ENCODE measurements at regions not wholly inside any gene's neighbourhood (a gene's known extent, or its start where the extent isn't known, plus 50 kb on each side); places are given as distances from the start of the nearest gene placed in this dataset.

DNA sequence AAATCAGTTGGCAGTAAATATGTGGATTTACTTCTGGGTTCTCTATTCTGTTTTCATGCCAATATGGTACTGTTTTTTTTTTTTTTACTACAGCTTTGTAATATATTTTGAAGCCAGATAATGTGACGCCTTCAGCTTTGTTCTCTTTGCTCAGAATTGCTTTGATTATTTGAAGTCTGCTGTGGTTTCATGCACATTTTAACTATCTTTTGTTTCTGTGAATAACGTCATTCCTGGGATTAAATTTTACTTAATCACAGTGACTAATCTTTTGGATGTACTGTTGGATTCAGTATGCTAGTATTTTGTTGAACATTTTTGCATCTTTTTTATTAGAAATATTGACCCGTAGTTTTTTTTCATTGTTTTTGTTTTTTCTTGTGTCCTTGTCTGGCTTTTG is 576.5 kb downstream of the ZNF385D start:
- TF ChIP-seq, protein P1, sequence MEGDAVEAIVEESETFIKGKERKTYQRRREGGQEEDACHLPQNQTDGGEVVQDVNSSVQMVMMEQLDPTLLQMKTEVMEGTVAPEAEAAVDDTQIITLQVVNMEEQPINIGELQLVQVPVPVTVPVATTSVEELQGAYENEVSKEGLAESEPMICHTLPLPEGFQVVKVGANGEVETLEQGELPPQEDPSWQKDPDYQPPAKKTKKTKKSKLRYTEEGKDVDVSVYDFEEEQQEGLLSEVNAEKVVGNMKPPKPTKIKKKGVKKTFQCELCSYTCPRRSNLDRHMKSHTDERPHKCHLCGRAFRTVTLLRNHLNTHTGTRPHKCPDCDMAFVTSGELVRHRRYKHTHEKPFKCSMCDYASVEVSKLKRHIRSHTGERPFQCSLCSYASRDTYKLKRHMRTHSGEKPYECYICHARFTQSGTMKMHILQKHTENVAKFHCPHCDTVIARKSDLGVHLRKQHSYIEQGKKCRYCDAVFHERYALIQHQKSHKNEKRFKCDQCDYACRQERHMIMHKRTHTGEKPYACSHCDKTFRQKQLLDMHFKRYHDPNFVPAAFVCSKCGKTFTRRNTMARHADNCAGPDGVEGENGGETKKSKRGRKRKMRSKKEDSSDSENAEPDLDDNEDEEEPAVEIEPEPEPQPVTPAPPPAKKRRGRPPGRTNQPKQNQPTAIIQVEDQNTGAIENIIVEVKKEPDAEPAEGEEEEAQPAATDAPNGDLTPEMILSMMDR (IDR thresholded peaks at IDR 0.05), result no peak
- intact Hi-C loops (cut with DNase I, micrococcal nuclease), result no loop called here
- Histone ChIP-seq H3K36me3 (ENCODE audit: insufficient read depth, low read length) (no peaks in the 10 kb centered on the region), H3K4me1 (ENCODE audit: insufficient read depth, low read length) (no peaks in the 10 kb centered on the region), H3K4me3 (ENCODE audit: low read length) (no peak overlapping the region), H3K9me3 (ENCODE audit: control insufficient read depth in 1 of 2, insufficient read depth in 1 of 2, low read length in 2 of 2) (peaks cover 5 to 25% of the 10 kb centered on the region in 2 experiments), H3K27me3 (ENCODE audit: control insufficient read depth in 1 of 2, insufficient read depth in 2 of 2, low read length in 2 of 2) (no peaks in the 10 kb centered on the region), H3K27ac (ENCODE audit: low read depth in 1 of 2, low read length in 2 of 2) (no peak overlapping the region)
- Mint-ChIP-seq H3K4me1 (ENCODE audit: low read depth) (no peaks in the 10 kb centered on the region), H3K27ac (no peak overlapping the region), H3K4me3 (no peak overlapping the region), H3K9me3 (peaks cover 30% of the 10 kb centered on the region), H3K27me3 (no peaks in the 10 kb centered on the region), H3K36me3 (ENCODE audit: low read depth) (no peaks in the 10 kb centered on the region)
- CTCF ChIA-PET, result no interaction called here
- no peak for DNase-seq
- ATAC-seq (ENCODE audit: poor library complexity), result no peak
- POLR2A ChIA-PET, result no interaction called here

DNA sequence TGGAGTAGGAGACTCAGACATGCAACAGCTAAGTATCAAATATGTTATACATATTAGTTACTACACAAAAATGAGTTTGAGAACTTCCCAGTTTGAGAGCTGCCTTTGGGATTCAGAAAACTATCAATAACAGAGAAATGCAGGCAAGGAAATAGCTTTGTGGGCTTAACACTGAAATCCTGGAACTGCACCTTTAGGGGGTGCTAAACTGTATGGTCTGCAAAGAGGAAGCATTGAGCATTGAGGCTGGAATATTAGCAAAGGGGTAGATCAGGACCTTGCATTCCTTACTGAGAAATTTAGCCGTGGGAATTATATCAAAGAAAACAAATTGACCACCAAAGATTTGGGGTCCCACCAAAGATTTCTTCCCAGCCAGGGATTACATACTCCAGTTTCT is 580.0 kb downstream of the ZNF385D start:
- no peak overlapping the region for H3K4me3 Mint-ChIP-seq
- Histone ChIP-seq H3K27me3 (ENCODE audit: control insufficient read depth in 1 of 2, insufficient read depth in 2 of 2, low read length in 2 of 2) (no peaks in the 10 kb centered on the region), H3K9me3 (ENCODE audit: control insufficient read depth in 1 of 2, insufficient read depth in 1 of 2, low read length in 2 of 2) (no peaks in the 10 kb centered on the region), H3K4me1 (ENCODE audit: insufficient read depth, low read length) (no peaks in the 10 kb centered on the region), H3K36me3 (ENCODE audit: insufficient read depth, low read length) (no peaks in the 10 kb centered on the region), H3K4me3 (ENCODE audit: low read length) (no peak overlapping the region), H3K27ac (ENCODE audit: low read depth in 1 of 2, low read length in 2 of 2) (no peak overlapping the region)
- DNase-seq (no peak), ATAC-seq (ENCODE audit: poor library complexity) (no peak)
- intact Hi-C loops (cut with DNase I, micrococcal nuclease), result no loop called here
- ChIA-PET CTCF (interaction anchor here (0.6 kb wide), 1 partner anchor 44 kb away, joined by 4 read pairs; no protein-coding TSS in a partner anchor), POLR2A (no interaction called here)
- no peaks in the 10 kb centered on the region for H3K36me3 Mint-ChIP-seq (ENCODE audit: low read depth)
- TF ChIP-seq, protein P1 (IDR thresholded peaks at IDR 0.05), result no peak
- peaks cover 16% of the 10 kb centered on the region for H3K9me3 Mint-ChIP-seq
- H3K27ac Mint-ChIP-seq, result no peak overlapping the region
- H3K4me1 Mint-ChIP-seq (ENCODE audit: low read depth), result no peaks in the 10 kb centered on the region
- no peaks in the 10 kb centered on the region for H3K27me3 Mint-ChIP-seq

DNA sequence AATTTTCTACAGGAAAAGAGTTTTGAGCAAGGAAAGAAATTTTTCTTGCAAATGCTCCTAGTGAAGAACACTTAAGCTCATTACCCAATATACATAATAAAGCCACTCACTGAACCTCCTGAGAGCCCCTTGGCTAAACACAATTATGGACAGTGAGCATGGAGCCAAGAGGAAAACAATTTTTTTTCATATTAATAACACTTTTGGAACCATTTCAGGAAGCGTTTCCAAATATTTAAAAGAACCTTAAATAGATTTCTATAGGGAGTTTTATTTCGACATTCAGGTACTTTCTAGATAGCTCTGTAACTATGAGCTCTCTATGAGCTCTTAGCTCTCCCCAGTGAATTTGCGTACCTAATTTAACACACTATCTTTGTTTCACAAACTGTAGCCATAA is 581.1 kb downstream of the ZNF385D start:
- Histone ChIP-seq H3K27ac (ENCODE audit: low read depth in 1 of 2, low read length in 2 of 2) (no peak overlapping the region), H3K4me1 (ENCODE audit: insufficient read depth, low read length) (no peaks in the 10 kb centered on the region), H3K9me3 (ENCODE audit: control insufficient read depth in 1 of 2, insufficient read depth in 1 of 2, low read length in 2 of 2) (peaks cover 0 to 4% of the 10 kb centered on the region in 2 experiments), H3K4me3 (ENCODE audit: low read length) (no peak overlapping the region), H3K27me3 (ENCODE audit: control insufficient read depth in 1 of 2, insufficient read depth in 2 of 2, low read length in 2 of 2) (no peaks in the 10 kb centered on the region), H3K36me3 (ENCODE audit: insufficient read depth, low read length) (no peaks in the 10 kb centered on the region)
- peaks cover 11% of the 10 kb centered on the region for H3K9me3 Mint-ChIP-seq
- H3K4me1 Mint-ChIP-seq (ENCODE audit: low read depth), result no peaks in the 10 kb centered on the region
- ATAC-seq (ENCODE audit: poor library complexity), result no peak
- no peak overlapping the region for H3K27ac Mint-ChIP-seq
- H3K36me3 Mint-ChIP-seq (ENCODE audit: low read depth), result no peaks in the 10 kb centered on the region
- ChIA-PET POLR2A (no interaction called here), CTCF (no interaction called here)
- DNase-seq, result no peak
- TF ChIP-seq, protein P1 (IDR thresholded peaks at IDR 0.05), result no peak
- H3K4me3 Mint-ChIP-seq, result no peak overlapping the region
- intact Hi-C loops (cut with DNase I, micrococcal nuclease), result no loop called here
- no peaks in the 10 kb centered on the region for H3K27me3 Mint-ChIP-seq
